ENCODE measurements at regions not wholly inside any gene's neighbourhood (a gene's known extent, or its start where the extent isn't known, plus 50 kb on each side); places are given as distances from the start of the nearest gene placed in this dataset.

DNA sequence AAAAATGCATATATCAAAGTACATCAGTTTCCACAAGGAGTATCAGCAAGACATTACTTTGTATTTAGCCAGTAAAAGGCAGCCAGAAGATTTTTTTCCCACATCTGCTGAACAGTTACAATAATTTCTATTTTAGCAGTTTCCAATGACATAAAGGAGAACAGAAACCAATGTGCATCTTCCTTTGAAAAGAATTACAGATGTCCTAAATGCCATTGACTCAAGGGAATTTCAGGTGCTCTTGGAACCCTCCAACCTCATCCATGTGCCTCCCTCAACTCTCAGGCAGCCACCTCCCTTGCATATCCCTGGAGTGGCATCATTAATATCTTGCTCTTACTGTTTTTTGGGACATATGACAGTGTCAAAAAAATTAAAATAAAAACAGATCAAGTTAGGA, 62.2 kb upstream of the ST8SIA1 start:
- intact Hi-C loops (cut with micrococcal nuclease), result loop anchor here (1.0 to 5.0 kb wide), 2 partner anchors 13 to 46 kb away; no protein-coding TSS in a partner anchor
- peaks cover 2% of the 10 kb centered on the region for H3K36me3 Mint-ChIP-seq (ENCODE audit: low read depth)
- H3K4me1 Mint-ChIP-seq, result peaks cover 17% of the 10 kb centered on the region
- H3K9me3 Mint-ChIP-seq, result peaks cover 14% of the 10 kb centered on the region
- peak overlapping the region; percentile 49 for H3K27ac Mint-ChIP-seq
- no peak overlapping the region for H3K4me3 Mint-ChIP-seq
- no peaks in the 10 kb centered on the region for H3K27me3 Mint-ChIP-seq
- no peak for DNase-seq

GRCh38 chr12:22396253-22396652, 61.7 kb upstream of the ST8SIA1 start:
- DNase-seq, result no peak
- Mint-ChIP-seq H3K4me3 (no peak overlapping the region), H3K9me3 (peaks cover 10% of the 10 kb centered on the region), H3K27ac (peak overlapping the region; percentile 49), H3K36me3 (ENCODE audit: low read depth) (no peaks in the 10 kb centered on the region), H3K27me3 (no peaks in the 10 kb centered on the region), H3K4me1 (peaks cover 17% of the 10 kb centered on the region)
- intact Hi-C loops (cut with micrococcal nuclease), result loop anchor here (1.0 to 5.0 kb wide), 2 partner anchors 13 to 46 kb away; no protein-coding TSS in a partner anchor

GRCh38 chr12:22395666-22396065, 61.2 kb upstream of the ST8SIA1 start:
- Mint-ChIP-seq H3K4me3 (no peak overlapping the region), H3K27ac (no peak overlapping the region), H3K27me3 (no peaks in the 10 kb centered on the region), H3K36me3 (ENCODE audit: low read depth) (no peaks in the 10 kb centered on the region), H3K9me3 (peaks cover 8% of the 10 kb centered on the region), H3K4me1 (peaks cover 17% of the 10 kb centered on the region)
- no peak for DNase-seq
- intact Hi-C loops (cut with micrococcal nuclease), result loop anchor here (1.0 to 5.0 kb wide), 2 partner anchors 14 to 47 kb away; no protein-coding TSS in a partner anchor
